Ureter (tissue), 1 donor: ENCODE measurements at regions not wholly inside any gene's neighbourhood (a gene's known extent, or its start where the extent isn't known, plus 50 kb on each side); places are given as distances from the start of the nearest gene placed in this dataset.
"Not testable (repeated sequence)": the region's sequence is repeated elsewhere in the genome, so short reads cannot be mapped to it uniquely, and the experiment has no call there.

Experiments used
- DNase-seq: peaks from one replicate; pipeline ENCODE4 v3.0.0-alpha.2; 2020; ENCODE audit warnings: low spot score
- donor health status: DM: yes; HTN: yes; CAD: no.

DNA sequence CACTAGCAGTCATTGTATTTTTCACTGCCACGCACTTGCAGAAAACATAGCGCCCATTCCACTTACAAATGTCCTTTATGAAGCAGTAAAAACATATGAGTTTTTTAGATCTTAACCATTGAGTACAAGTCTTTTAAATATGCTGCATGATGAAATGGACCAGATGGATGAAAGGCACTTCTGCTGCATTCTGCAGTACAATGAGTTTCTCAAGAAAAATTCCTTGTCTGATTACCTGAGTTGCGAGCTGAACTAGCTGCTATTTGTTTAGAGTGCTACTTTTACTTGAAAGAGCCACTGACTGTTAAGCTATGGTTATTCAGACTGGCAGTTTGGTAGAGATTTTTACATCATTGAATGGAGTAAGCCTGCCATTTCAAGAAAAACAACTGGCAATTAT is 825.5 kb upstream of the ACVR2A start:
- DNase-seq, result no peak

DNA sequence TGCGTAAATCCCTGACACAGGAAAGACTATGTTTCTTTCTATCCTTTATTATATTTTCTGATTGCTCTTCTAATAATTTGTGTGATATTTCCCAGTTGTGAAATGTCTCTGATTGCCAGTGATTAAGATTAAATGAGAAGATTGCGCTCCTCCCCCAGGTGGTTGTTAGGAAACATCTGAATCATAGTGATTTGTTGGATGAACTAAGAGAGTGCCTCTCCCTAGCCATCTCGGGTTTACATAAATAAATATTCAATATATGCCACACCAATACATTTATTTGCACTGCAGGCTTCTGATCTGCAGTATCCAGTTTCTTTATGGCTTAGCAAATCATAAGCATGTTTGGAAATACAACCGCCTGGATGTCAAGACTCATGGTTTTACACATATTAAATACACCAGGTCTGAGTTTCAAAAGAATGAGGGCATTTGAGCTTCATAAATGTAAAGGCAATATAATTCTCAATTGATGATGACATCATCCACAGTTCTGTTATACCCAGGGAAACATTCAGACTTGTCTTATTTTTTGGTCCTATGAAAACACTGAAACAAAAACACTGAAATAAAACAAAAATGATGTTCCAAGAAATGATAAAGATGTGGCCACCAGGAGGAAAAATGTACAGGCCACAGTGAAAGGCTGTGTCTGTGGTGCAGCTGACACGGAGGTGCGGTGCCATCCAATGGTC is 826.7 kb upstream of the ACVR2A start:
- DNase-seq, result no peak

DNA sequence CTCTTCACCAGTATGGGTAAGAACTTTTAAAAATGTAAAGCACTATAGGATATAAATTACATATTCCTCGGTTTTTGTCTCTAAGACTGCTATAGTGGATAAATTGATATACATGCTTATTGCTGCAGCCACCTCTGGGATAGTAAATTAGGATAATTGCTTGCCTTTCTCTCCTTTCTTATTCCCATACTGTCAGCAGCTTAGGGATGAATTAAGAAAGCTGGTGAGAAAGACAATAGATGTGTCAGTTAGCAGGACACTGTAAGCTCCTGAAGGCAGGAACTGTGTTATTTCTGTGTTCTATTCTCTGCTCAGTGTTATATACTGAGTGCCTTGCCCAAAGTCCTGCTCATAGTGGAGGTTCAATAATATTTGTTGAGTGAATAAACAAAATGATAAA is 828.6 kb upstream of the ACVR2A start:
- DNase-seq, result no peak

DNA sequence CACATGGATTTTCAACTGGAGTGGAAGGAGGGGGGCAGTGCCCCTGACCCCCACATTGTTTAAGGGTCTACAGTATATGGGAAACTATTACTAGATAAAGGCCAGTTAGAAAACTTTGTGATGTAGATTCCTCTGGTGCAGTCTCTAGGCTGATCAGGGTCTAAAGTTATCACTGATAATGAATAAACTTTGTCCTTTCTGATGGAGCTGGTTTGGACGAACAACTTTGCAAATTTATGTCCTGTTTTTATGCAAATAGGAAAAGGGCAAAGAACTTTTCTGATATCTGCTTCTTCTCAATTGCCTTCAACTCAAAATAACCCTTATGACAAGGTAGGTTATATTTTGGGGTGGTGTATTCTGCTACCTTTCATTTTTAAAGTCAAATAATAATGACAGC is 829.2 kb upstream of the ACVR2A start:
- no peak for DNase-seq

DNA sequence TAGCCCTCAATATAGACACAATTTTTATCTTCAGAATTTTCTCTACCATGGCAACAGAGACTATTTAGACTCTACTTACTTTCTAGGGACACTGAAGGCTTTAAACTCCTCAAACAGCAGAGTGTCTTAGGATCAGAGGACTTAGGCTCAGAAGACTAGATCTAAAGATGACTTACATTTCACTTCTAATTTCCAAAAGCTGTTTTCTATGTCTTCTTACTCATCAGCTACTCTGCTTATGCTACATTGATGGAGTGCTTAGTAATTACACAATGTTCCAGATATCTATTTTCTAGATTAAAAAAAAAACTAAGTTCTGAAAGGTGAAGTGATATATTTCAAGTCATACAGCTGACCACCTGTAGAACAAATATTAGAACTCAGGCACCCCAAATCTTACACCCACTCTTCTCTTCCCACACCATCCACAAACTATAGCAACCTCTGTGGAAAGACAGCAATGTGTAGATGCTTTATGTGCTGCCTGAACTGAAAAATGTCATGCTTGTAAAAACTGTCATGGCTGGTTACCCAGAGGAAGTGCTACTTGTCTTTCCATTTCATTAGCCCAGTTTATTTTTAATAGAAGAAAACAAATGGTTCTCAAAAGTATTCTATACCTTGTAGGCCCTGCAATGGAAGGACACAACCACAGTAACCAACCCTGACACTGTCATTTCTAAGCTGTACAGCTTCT is 831.0 kb upstream of the ACVR2A start:
- DNase-seq, result no peak

DNA sequence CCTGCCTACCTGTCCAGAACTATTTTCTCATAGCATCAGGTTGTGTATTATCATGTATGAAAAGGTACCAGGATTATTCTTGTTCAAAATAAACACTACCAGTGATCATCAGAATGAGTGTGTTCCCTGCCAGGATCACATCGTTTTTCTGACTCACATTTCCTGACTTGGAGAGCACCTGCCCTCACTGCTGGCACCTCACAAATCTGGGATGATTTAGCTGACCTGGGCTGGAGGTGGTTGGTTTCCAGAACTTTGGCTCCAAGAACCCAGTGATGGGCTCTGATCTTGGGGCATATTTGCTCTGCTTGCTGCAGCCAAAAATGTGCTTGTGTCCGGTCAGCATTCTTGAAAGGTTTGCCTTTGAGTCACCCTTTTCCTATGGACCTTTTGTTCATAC is 836.3 kb upstream of the ACVR2A start:
- DNase-seq, result no peak

DNA sequence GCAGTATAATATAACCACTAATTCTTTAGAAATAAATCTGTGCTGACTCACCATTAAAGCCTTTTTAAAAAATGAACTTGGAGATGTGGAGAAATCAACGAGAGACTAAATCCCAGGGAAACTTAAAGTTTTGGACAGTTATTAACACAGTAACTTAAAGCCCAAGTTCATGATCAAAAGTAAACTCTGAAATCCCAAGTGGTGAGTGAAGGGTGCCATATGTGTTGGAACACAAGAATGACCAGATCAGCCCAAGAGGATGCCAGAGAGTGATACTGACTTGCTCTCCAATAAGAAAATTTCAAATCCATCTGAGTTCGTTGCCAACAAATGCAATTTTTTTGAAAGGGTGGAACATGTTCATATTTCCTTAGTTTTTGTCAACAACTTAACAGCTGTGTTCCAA is 838.1 kb upstream of the ACVR2A start:
- DNase-seq, result no peak

DNA sequence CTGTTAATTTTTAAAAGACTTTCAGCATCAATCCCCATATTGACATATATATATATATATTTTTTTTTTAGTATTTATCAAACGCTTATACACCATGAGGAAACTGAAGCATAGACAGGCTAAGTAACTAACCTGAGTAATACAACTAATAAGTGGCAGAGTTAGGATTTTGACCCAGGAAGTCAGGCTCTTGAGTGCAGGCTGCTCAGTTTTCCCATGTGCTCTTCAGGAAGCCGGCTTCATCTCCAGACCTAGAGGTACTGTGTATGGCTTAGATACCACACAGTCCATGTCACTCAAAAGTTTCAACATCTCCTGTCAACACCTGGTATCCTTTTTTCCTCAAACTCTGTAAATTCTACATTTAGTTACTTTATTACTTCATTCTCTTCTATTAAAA is 841.7 kb upstream of the ACVR2A start:
- no peak for DNase-seq

DNA sequence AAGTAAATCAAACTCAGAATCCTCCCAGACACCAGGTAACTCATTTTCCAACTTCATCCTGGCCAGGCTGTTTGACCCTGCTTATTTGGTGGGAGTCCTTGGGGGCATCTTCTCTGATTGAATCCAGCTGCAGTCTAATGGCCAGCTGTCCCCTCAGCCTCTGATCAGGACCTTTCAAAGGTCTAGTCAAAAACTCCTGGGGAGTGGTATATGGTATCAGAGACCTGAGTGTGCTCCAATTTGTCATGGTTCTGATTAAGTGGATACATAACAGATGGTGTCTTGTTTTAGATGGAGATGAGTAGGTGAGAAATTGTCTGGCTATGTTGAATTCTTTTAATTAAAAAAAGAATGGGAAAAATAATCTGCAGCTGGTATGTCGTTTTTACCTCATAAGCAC is 842.6 kb upstream of the ACVR2A start:
- DNase-seq, result no peak

DNA sequence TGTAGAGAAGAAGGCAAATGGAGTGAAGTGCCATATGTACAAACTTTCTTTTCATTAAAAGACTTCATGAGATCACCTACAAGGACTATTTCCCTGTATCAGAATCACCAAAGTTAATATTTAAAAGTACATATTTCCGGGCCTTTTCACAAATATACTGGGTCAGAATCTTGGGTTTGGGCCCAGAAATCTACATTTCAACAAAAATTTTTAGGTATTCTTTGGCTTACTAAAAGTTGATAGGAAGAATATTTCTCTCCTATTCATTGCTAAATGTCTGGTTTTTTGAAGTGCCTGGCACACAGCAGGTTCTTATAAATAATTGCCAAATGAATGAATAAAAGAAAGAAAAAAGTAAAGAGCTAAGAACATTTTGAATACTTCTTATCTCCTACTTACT is 843.8 kb upstream of the ACVR2A start:
- DNase-seq, result no peak

DNA sequence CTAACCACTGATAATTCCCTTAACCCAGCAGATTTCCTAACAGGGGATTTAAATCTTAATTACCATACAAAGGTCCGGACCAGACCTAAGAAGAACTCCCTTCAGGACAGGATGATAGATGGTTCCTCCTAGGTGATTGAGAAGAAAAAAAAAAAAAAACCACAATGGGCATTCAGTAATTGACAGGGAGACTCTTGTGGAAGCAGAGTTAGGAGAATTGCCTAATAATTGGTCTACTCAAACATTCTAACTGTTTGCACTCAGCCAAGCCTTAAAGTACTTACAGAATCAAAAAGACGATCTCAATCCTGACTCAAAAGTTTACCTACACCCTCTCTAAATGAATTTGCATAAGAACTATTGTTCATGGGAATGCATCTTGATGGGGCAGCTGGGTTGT is 844.7 kb upstream of the ACVR2A start:
- not testable (repeated sequence) for DNase-seq

DNA sequence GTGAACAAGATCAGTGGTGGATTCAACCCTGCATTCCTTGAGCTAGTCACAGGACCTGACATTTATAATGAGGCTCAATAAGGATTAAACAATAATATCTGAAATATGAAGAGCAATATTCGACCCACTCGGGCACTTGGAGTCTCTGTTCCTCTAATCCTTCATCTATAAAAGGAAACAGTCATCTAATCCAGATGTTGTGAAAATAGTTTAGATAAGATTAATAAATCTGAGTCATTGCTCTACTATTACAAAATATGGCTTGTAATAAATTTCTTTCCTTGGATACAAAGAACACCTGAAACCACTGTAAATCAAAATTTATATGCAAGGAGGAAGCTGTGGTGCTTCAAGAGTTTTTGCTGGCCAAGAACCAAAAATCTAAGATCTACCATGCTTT is 846.9 kb upstream of the ACVR2A start:
- DNase-seq, result no peak

DNA sequence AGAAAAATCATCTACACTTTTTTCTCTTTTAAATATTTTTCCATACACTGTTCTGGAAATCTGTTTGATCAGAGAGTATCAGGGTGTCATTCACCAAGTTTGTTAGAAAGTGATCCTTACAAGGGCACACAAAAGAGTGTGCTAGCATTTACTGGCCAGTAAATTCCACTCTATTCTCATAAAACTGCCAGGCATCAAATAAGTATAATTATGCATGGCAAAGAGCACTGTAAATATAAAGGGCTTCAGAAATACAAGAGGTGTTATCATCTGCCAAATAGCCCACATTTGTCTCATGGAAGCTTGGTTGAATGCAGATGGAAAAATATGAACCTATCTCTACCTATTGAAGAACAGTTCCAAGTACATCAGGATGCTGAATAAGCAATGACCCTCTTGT is 847.3 kb upstream of the ACVR2A start:
- DNase-seq, result no peak

DNA sequence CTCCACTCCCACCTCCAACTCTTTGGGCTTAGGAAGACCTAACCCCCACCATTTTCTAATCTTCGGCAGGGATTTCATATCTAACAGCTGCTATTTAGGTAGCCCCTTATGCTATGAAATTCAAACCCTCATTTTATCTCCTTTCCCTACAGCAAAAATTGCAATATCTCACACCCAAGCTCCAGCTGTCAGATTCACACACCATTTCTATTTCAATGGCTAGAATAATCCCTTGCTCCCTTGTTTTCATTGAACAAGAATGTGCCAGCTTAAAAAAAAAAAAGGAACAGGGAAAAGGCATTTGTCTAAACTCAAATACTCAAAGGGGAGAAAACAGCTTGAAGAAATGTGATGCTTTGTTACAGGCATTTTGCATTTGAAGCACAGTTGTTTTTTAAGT is 850.6 kb upstream of the ACVR2A start:
- DNase-seq, result no peak

DNA sequence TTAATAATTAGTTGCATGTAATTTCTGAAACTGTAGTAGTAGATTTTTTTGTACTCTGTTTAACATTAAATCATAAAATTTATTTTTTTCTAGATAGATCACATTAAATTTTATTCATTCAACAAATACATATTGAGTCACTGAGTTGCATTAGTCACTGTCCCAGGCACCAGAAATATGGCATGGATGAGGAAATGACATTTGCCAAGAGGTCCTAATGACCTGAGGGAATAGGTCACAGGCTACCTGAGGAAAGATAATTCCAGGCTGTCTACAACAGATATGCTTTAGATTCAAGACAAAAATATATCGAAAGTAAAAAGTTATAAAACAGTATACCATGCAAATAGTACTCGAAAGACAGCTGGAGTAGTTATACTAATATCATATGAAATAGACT is 852.4 kb upstream of the ACVR2A start:
- DNase-seq, result no peak

DNA sequence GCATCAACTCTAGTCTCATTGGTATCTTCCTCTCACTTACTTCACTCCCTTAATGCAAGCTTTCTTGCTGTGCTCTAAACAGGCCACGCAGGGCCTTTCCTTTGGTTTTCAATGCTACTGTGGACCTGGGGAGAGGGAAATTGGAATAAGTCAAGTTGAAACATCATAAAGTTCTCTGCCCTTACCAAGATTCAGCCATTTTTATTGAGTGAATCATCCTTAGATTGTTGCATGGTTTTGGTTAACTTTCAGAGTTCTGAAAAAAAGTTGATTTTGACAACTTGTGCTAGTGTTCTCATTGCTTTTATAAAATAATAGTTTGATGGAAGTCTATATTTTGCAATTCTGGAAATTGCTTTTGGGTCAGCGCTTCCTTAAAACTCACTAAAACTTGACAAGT is 852.8 kb upstream of the ACVR2A start:
- DNase-seq, result no peak

DNA sequence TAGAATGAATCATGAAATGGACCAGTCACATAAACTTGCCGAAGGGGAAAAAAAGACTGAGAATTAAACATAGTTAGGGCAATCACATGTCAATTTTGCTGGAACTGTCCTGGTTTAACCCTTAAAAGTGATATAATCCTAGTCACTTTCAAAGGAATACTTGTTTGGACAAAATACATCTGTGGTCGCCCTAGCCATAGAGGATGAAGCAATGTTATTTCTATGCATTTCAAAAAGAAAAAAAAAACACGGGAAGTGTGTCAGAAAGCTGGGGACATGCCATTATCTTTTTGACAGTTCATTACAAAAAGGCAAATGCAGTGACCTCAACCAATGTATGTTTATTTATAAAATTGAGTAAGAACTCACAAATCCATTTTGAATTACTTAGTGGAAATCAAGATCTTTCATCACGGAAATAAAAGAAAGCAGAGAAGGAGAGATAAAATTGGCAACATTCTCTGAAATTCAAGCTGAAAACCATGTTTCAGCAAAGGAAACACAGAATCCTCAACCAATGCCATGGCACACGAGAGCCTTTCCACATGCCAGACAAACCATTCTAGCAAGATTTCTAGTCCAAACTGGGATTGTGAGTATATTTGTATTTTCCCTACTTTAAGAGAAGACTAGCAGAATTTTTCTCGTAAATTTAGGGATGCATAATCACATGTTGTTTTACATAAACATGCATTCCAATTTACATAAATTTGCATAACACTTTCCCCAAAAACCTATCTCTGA is 854.3 kb upstream of the ACVR2A start:
- no peak for DNase-seq

DNA sequence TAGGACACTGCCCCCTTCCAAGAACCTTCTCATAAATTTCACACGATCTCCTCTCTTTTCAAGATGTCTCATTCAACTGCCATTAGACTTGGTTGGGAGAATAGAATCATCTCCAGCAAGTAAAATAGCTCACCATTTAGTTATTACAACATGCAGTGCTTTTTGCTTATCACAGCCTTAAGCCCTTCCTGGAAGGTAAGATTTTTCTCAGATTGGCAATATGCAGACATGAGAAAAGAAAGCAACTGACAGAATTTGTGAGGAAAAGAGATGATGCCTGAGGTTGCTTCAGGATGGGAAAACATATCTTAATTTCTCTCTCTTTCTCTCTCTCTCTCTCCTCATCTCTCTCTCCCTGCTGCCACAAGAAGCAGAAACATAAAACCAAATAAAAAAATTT is 855.1 kb upstream of the ACVR2A start:
- DNase-seq, result no peak

DNA sequence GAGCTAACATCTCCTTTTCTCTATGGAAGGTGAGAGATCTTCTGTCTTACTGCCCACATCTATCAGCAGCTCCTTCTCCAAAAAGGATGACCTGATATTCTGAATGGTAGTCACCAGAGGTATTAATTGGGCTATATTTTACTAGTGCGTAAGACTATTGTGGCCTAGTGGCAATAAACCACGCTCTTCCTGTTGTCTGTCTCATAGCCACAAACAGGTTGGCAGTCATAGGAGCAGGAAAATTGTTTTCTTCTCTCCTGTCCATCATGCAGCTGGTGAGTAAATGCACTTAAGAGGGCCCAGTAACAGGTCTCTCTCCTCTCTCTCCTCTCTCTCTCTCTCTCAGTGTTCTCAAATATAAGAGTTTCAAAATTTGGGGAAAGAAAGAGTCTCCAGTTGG is 856.8 kb upstream of the ACVR2A start:
- DNase-seq, result no peak

DNA sequence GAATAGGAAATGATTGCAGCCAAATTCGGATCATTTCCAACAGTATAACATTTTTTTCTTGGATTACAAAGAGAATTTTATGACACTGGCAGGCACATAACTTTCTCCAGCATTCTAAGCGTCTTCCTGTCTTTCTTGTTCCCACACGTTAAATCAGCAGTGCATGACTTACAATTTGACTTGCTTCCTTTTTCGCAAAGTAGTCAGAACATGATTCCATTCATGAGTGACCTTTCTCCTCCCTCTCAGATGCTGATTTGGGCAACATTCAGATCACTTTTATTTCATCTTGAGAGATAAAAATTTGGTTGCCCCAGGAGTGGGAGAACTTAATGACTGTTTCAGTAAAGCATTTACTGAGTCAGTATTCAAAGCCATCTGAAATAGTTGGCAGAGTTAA is 858.7 kb upstream of the ACVR2A start:
- no peak for DNase-seq

DNA sequence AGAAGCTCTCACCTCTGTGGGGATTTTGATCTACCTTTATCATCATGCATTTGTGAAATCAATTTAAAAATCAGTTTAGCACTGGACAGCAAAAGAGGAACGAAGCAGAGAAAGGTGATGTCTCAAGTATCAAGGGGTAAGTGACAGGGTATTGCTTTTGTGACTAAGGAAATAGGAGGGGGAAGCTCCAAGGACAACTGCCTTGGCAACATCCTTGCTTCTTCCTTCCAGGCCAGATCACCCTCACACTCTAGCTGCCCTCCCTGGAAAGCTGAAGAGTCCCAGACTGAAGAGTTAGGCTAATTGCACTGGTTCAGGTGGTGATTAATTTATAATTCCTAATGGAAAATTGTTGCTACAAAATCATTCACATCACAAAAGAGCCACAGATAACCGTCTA is 859.1 kb upstream of the ACVR2A start:
- DNase-seq, result no peak

DNA sequence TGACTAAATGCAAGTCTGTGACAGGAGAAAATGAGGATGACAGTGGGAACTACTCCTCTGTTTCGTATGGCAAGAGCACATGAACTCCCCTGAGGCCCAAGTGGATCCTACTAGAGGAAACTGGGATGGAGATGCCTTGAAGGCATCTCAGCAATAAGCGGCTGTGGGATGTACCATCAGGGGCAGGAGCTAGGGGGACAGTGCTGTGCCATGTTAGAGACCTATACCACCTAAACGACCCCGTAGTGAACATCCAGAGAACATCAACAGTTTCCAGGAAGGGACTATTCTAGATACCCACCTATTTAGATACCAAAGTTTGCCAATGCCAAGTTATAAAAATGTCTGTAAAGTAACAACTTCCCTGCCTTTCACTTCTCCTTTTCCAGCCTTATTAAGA is 860.8 kb upstream of the ACVR2A start:
- no peak for DNase-seq

DNA sequence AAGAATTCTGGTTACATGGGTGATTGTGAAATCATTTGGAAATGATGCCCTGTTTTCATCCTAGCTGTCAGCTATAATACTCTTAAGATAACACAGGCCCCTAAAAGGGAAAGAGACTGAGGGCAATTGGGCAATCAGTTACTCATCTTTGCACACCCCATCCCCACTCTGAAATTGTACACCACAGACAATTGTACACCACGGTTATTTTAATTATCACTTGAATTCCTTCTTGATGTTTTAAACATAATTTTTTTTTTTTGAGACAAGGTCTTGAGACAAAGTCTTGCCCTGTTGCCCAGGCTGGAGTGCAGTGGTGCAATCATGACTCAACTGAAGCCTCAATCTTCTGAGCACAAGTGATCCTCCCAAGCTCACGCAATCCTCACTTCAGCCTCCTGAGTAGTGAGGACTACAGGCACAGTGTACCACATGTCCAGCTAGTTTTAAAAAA is 862.4 kb upstream of the ACVR2A start:
- DNase-seq, result no peak
